ENCODE measurements at regions not wholly inside any gene's neighbourhood (a gene's known extent, or its start where the extent isn't known, plus 50 kb on each side); places are given as distances from the start of the nearest gene placed in this dataset.

DNA sequence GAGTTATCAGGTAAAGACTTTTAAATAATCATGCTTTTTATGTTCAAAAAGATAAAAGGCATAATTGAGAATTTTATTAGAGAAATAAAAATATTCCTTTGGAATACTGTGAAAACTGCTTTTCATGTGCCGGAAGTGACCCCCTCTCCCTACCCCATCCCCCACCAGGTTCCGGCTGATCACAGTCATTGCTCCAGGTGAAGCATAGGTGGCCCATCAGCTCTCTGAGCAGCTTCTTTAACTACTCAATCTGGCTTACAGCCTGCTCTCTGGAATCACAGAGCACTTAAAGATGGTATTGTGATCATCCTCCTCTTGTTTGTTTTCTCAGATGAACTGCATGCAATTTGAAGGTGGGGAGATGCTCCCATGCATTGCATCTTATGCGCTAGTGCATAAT lies 257.7 kb downstream of the EN1 start (continued):
- TF ChIP-seq BCL3 (IDR thresholded peaks at IDR 0.05; ENCODE audit: borderline replicate concordance, insufficient read depth, low read depth, low read length, poor library complexity, severe bottlenecking) (no peak), FOXK2 (IDR thresholded peaks at IDR 0.05) (no peak), ZNF384 (IDR thresholded peaks at IDR 0.05; ENCODE audit: borderline replicate concordance, low read depth, low read length) (no peak), HDGF (IDR thresholded peaks at IDR 0.05) (no peak), TARDBP (IDR thresholded peaks at IDR 0.05; ENCODE audit: borderline replicate concordance) (no peak)

GRCh38 chr2:118588850-118589249 lies 258.6 kb downstream of the EN1 start:
- ChIA-PET RAD21 (ENCODE audit: unreplicated experiment) (no interaction called here), CTCF (no interaction called here), POLR2A (no interaction called here), SMC1A (ENCODE audit: uncharacterized antibody, unreplicated experiment) (no interaction called here)
- WGBS (ENCODE audit: insufficient coverage, insufficient replicate concordance, low lambda C conversion rate, missing lambda C conversion rate), result 28% methylated on average over 6 of the region's 6 CpGs
- Histone ChIP-seq H3K27me3 (replicated peaks in 1 of 2; ENCODE audit: control insufficient read depth in 2 of 2, insufficient read depth in 2 of 2, low read length in 1 of 2) (peaks cover 0 to 2% of the 10 kb centered on the region in 2 experiments; a peak in 1 of 4 replicates), H3K4me2 (ENCODE audit: control insufficient read depth, insufficient read depth) (no peak overlapping the region), H3K4me3 (no peak overlapping the region), H3K4me1 (ENCODE audit: control insufficient read depth, insufficient read depth, low read length) (no peaks in the 10 kb centered on the region), H3K79me2 (ENCODE audit: control insufficient read depth, insufficient read depth, low read length) (no peaks in the 10 kb centered on the region), H3K27ac (ENCODE audit: control insufficient read depth, insufficient read depth) (no peak overlapping the region), H3K9ac (ENCODE audit: control insufficient read depth, insufficient read depth, low read length) (no peak overlapping the region), H4K20me1 (ENCODE audit: control insufficient read depth, insufficient read depth) (no peaks in the 10 kb centered on the region), H3K9me3 (replicated peaks; ENCODE audit: control insufficient read depth, insufficient read depth, low read length) (no peaks in the 10 kb centered on the region), H3K36me3 (ENCODE audit: control insufficient read depth in 2 of 2, insufficient read depth in 2 of 2, low read length in 1 of 2) (no peaks in the 10 kb centered on the region), H2AFZ (ENCODE audit: control insufficient read depth, low read depth, low read length) (no peak overlapping the region)
- TF ChIP-seq EZH2 (IDR thresholded peaks at IDR 0.05; ENCODE audit: borderline replicate concordance, control insufficient read depth, low read depth, low read length) (no peak), EGR1 (IDR thresholded peaks at IDR 0.05; ENCODE audit: borderline replicate concordance in 1 of 2, low read depth in 2 of 2, low read length in 2 of 2) (no peak)
- TF ChIP-seq, protein P1, sequence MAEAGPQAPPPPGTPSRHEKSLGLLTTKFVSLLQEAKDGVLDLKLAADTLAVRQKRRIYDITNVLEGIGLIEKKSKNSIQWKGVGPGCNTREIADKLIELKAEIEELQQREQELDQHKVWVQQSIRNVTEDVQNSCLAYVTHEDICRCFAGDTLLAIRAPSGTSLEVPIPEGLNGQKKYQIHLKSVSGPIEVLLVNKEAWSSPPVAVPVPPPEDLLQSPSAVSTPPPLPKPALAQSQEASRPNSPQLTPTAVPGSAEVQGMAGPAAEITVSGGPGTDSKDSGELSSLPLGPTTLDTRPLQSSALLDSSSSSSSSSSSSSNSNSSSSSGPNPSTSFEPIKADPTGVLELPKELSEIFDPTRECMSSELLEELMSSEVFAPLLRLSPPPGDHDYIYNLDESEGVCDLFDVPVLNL (IDR thresholded peaks at IDR 0.05; ENCODE audit: low read depth, low read length), result no peak
- FAIRE-seq (no peak), ATAC-seq (no peak), DNase-seq (ENCODE audit: low read depth, low spot score) (no peak)
- in situ Hi-C loops (cut with MboI) (no loop called here), intact Hi-C loops (cut with micrococcal nuclease; ENCODE audit: unreplicated experiment) (no loop called here)
- no TSS peak for BruUV-seq (replicated peaks)

Data from GM12878 (cell line).